Kidney (tissue), 13 donors: ENCODE measurements at regions not wholly inside any gene's neighbourhood (a gene's known extent, or its start where the extent isn't known, plus 50 kb on each side); places are given as distances from the start of the nearest gene placed in this dataset.

Source experiments
- DNase-seq, 5 donors: peaks; one replicate each; pipeline ENCODE4 v3.0.0-alpha.2; 2013 to 2020
- FAIRE-seq: peaks from 2 replicates; lab custom pipeline; 2012; peaks lifted over from hg19 to GRCh38; lab: Jason Lieb, UNC
- H3K27ac ChIP-seq, 2 donors: one replicate each; pipeline ENCODE4 v1.7.0; 2013; ENCODE audit warnings: low read depth in 2 of 2, low read length in 2 of 2, inconsistent platforms in 1 of 2
- H3K27me3 ChIP-seq: one replicate; pipeline ENCODE4 v1.7.1; 2013; ENCODE audit warnings: low read length, inconsistent platforms; ENCODE audit not compliant: control insufficient read depth, insufficient read depth
- H3K36me3 ChIP-seq, 3 donors: one replicate each; pipeline versions ENCODE4 v1.7.0 to v1.7.1; 2013; ENCODE audit warnings: low read length in 3 of 3, control low read depth in 1 of 3, inconsistent platforms in 1 of 3; ENCODE audit not compliant: insufficient read depth in 3 of 3, control insufficient read depth in 2 of 3
- H3K4me1 ChIP-seq, 3 donors: one replicate each; pipeline versions ENCODE4 v1.7.0 to v1.7.1; 2013; ENCODE audit warnings: low read length in 3 of 3, inconsistent platforms in 1 of 3, low read depth in 1 of 3; ENCODE audit not compliant: control insufficient read depth in 2 of 3, insufficient read depth in 2 of 3
- H3K4me3 ChIP-seq, 3 donors: one replicate each; pipeline versions ENCODE4 v1.7.0 to v1.8.1; 2013; ENCODE audit warnings: low read length in 3 of 3, control low read depth in 1 of 3, inconsistent platforms in 1 of 3
- H3K9ac ChIP-seq, 3 donors: one replicate each; pipeline versions ENCODE4 v1.7.0 to v1.7.1; 2013; ENCODE audit warnings: low read length in 3 of 3, control low read depth in 1 of 3, inconsistent platforms in 1 of 3
- H3K9me3 ChIP-seq, 3 donors: one replicate each; pipeline versions ENCODE4 v1.7.0 to v1.7.1; 2013; ENCODE audit warnings: low read length in 3 of 3, control low read depth in 1 of 3, inconsistent platforms in 1 of 3; ENCODE audit not compliant: control insufficient read depth in 2 of 3, insufficient read depth in 1 of 3
- intact Hi-C: fragments of 100-400 bp; cut with DNase I; formaldehyde crosslinking; loops from one replicate; pipeline ENCODE4 v1.11.1; 2022
- TF ChIP-seq, protein P1 (sequence below): IDR thresholded peaks from 3 replicates; pipeline ENCODE4 v1.5.1; 2012; ENCODE audit warnings: mild to moderate bottlenecking, moderate library complexity, borderline replicate concordance; ENCODE audit not compliant: insufficient read depth; ENCODE audit errors: extremely low read depth
- donor health status: control.
- donor health status: control.
- donor health status: control.
- donor health status: control.
- donor health status: control.
- donor health status: DM: yes; HTN: yes; CAD: no.
- donor health status: Normal renal cell carcinoma (clear cell type).

DNA sequence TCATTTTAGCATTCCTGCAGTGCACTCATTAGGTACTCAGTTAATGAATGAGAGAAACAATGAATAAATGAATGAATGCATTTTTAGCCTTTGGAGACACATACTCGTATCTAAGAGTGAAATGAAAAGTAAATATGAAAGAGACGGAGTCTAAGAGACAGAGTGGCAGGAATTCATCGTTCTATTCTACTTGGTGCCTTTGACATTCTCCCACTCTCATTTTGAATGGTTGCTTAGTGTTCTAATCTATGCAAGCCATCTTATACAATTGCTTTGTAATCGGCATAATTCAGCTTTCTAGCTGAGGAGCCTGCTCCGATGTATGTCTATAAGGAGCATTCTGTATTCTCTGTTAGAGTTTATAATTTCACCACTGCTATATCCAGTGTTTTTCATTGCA, 554.9 kb downstream of the PLCL1 start:
- Histone ChIP-seq H3K9me3 (no peaks in the 10 kb centered on the region), H3K4me1 (no peaks in the 10 kb centered on the region), H3K27me3 (no peaks in the 10 kb centered on the region), H3K36me3 (no peaks in the 10 kb centered on the region), H3K4me3 (no peak overlapping the region), H3K27ac (no peak overlapping the region), H3K9ac (no peak overlapping the region)
- intact Hi-C loops = no loop called here
- TF ChIP-seq, protein P1, sequence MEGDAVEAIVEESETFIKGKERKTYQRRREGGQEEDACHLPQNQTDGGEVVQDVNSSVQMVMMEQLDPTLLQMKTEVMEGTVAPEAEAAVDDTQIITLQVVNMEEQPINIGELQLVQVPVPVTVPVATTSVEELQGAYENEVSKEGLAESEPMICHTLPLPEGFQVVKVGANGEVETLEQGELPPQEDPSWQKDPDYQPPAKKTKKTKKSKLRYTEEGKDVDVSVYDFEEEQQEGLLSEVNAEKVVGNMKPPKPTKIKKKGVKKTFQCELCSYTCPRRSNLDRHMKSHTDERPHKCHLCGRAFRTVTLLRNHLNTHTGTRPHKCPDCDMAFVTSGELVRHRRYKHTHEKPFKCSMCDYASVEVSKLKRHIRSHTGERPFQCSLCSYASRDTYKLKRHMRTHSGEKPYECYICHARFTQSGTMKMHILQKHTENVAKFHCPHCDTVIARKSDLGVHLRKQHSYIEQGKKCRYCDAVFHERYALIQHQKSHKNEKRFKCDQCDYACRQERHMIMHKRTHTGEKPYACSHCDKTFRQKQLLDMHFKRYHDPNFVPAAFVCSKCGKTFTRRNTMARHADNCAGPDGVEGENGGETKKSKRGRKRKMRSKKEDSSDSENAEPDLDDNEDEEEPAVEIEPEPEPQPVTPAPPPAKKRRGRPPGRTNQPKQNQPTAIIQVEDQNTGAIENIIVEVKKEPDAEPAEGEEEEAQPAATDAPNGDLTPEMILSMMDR = no peak
- FAIRE-seq (no peak), DNase-seq (no peak)

- no peaks in the 10 kb centered on the region for H3K9me3 ChIP-seq
- no peak overlapping the region for H3K27ac ChIP-seq
- H3K36me3 ChIP-seq = no peaks in the 10 kb centered on the region
- TF ChIP-seq, protein P1 = no peak
- FAIRE-seq (no peak), DNase-seq (no peak)
- intact Hi-C loops = no loop called here
- H3K27me3 ChIP-seq = no peaks in the 10 kb centered on the region
- no peak overlapping the region for H3K9ac ChIP-seq
- H3K4me3 ChIP-seq = no peak overlapping the region
- H3K4me1 ChIP-seq = no peaks in the 10 kb centered on the region
Observed at GRCh38 chr2:198356157-198356556, 551.8 kb downstream of the PLCL1 start.

- H3K27me3 ChIP-seq = no peaks in the 10 kb centered on the region
Observed at GRCh38 chr2:198351647-198352046, 547.3 kb downstream of the PLCL1 start.

DNA sequence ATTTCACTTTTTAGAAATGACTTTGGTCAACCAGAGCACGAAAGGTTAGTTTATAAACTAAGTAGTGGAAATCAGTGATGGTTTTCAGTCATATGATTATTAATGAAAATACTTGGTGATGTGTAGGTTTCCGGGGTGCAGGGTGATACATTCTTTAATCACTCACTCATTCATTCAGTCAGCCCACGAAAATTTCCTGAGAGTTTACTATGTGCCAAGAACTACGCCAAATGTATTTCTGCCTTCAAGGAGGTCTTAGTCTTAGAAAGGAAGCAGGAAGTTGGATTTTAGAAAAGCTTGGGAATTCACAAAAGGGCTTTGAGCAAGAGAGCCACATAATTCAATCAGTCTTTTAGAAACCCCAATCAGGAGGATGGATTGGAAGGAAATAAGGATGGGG, 543.6 kb downstream of the PLCL1 start:
- no peak for DNase-seq
- TF ChIP-seq, protein P1 = no peak
- Histone ChIP-seq H3K4me3 (no peak overlapping the region), H3K27ac (no peak overlapping the region), H3K27me3 (no peaks in the 10 kb centered on the region), H3K36me3 (no peaks in the 10 kb centered on the region), H3K9me3 (no peaks in the 10 kb centered on the region), H3K9ac (no peak overlapping the region), H3K4me1 (no peaks in the 10 kb centered on the region)
- intact Hi-C loops = no loop called here
- FAIRE-seq = no peak

More at GRCh38 chr2:198351647-198352046, 547.3 kb downstream of the PLCL1 start:
- Histone ChIP-seq H3K4me1 (no peaks in the 10 kb centered on the region), H3K4me3 (no peak overlapping the region), H3K9ac (no peak overlapping the region), H3K27ac (no peak overlapping the region), H3K36me3 (no peaks in the 10 kb centered on the region), H3K9me3 (no peaks in the 10 kb centered on the region)
- no peak for DNase-seq
- no peak for FAIRE-seq
- intact Hi-C loops = no loop called here
- TF ChIP-seq, protein P1 = no peak
